ENCODE measurements at regions not wholly inside any gene's neighbourhood (a gene's known extent, or its start where the extent isn't known, plus 50 kb on each side); places are given as distances from the start of the nearest gene placed in this dataset.

GRCh38 chr5:109938453-109938852, 248.7 kb downstream of the MAN2A1 start:
- Histone ChIP-seq H3K9ac (ENCODE audit: low read length) (no peak overlapping the region), H3K79me2 (ENCODE audit: low read length) (no peaks in the 10 kb centered on the region), H3K4me3 (ENCODE audit: low read length) (no peak overlapping the region), H3K4me1 (ENCODE audit: low read length) (no peaks in the 10 kb centered on the region), H2AFZ (ENCODE audit: low read length) (no peak overlapping the region), H4K20me1 (ENCODE audit: insufficient read depth, low read depth, low read length) (no peaks in the 10 kb centered on the region), H3K27me3 (ENCODE audit: low read length) (no peaks in the 10 kb centered on the region), H3K9me2 (replicated peaks; ENCODE audit: insufficient read depth, low read length) (no peaks in the 10 kb centered on the region), H3K9me3 (ENCODE audit: low read length) (0 out of 2 replicates have a peak, but pooled peaks cover 7% of the 10 kb centered on the region), H3K36me3 (ENCODE audit: insufficient read depth, low read length) (no peaks in the 10 kb centered on the region), H3K27ac (ENCODE audit: low read length) (no peak overlapping the region), H3K4me2 (ENCODE audit: low read depth, low read length, poor library complexity, severe bottlenecking) (no peak overlapping the region)
- DNase-seq: no peak

GRCh38 chr5:109939116-109939682, 249.5 kb downstream of the MAN2A1 start:
- no peaks in the 10 kb centered on the region for H3K9me2 ChIP-seq (replicated peaks; ENCODE audit: insufficient read depth, low read length)

GRCh38 chr5:109942646-109943045, 252.9 kb downstream of the MAN2A1 start:
- no peak overlapping the region for H3K27ac ChIP-seq (ENCODE audit: low read length)
- 0 out of 2 replicates have a peak, but pooled peaks cover 7% of the 10 kb centered on the region for H3K9me3 ChIP-seq (ENCODE audit: low read length)
- no peak overlapping the region for H3K4me3 ChIP-seq (ENCODE audit: low read length)
- H3K36me3 ChIP-seq (ENCODE audit: insufficient read depth, low read length): no peaks in the 10 kb centered on the region
- no peak overlapping the region for H2AFZ ChIP-seq (ENCODE audit: low read length)
- H3K79me2 ChIP-seq (ENCODE audit: low read length): no peaks in the 10 kb centered on the region
- H3K9ac ChIP-seq (ENCODE audit: low read length): no peak overlapping the region
- no peaks in the 10 kb centered on the region for H3K4me1 ChIP-seq (ENCODE audit: low read length)
- H3K27me3 ChIP-seq (ENCODE audit: low read length): no peaks in the 10 kb centered on the region
- no peak overlapping the region for H3K4me2 ChIP-seq (ENCODE audit: low read depth, low read length, poor library complexity, severe bottlenecking)
- no peaks in the 10 kb centered on the region for H4K20me1 ChIP-seq (ENCODE audit: insufficient read depth, low read depth, low read length)
- no peaks in the 10 kb centered on the region for H3K9me2 ChIP-seq (replicated peaks; ENCODE audit: insufficient read depth, low read length)
- DNase-seq: no peak

More at GRCh38 chr5:109939116-109939682, 249.5 kb downstream of the MAN2A1 start:
- Histone ChIP-seq H3K4me2 (ENCODE audit: low read depth, low read length, poor library complexity, severe bottlenecking) (no peak overlapping the region), H3K9ac (ENCODE audit: low read length) (no peak overlapping the region), H3K27ac (ENCODE audit: low read length) (no peak overlapping the region), H3K79me2 (ENCODE audit: low read length) (no peaks in the 10 kb centered on the region), H3K4me1 (ENCODE audit: low read length) (no peaks in the 10 kb centered on the region), H2AFZ (ENCODE audit: low read length) (no peak overlapping the region), H3K27me3 (ENCODE audit: low read length) (no peaks in the 10 kb centered on the region), H4K20me1 (ENCODE audit: insufficient read depth, low read depth, low read length) (no peaks in the 10 kb centered on the region), H3K36me3 (ENCODE audit: insufficient read depth, low read length) (no peaks in the 10 kb centered on the region), H3K4me3 (ENCODE audit: low read length) (no peak overlapping the region), H3K9me3 (ENCODE audit: low read length) (0 out of 2 replicates have a peak, but pooled peaks cover 7% of the 10 kb centered on the region)
- DNase-seq: no peak

- no peaks in the 10 kb centered on the region for H3K79me2 ChIP-seq (ENCODE audit: low read length)
- no peaks in the 10 kb centered on the region for H3K27me3 ChIP-seq (ENCODE audit: low read length)
- no peak overlapping the region for H3K4me3 ChIP-seq (ENCODE audit: low read length)
- H3K9me3 ChIP-seq (ENCODE audit: low read length): 0 out of 2 replicates have a peak, but pooled peaks cover 7% of the 10 kb centered on the region
- no peak overlapping the region for H3K4me2 ChIP-seq (ENCODE audit: low read depth, low read length, poor library complexity, severe bottlenecking)
- H3K9ac ChIP-seq (ENCODE audit: low read length): no peak overlapping the region
- no peak overlapping the region for H2AFZ ChIP-seq (ENCODE audit: low read length)
- no peaks in the 10 kb centered on the region for H3K9me2 ChIP-seq (replicated peaks; ENCODE audit: insufficient read depth, low read length)
- no peaks in the 10 kb centered on the region for H3K4me1 ChIP-seq (ENCODE audit: low read length)
- no peaks in the 10 kb centered on the region for H4K20me1 ChIP-seq (ENCODE audit: insufficient read depth, low read depth, low read length)
- H3K27ac ChIP-seq (ENCODE audit: low read length): no peak overlapping the region
- no peak for DNase-seq
- H3K36me3 ChIP-seq (ENCODE audit: insufficient read depth, low read length): no peaks in the 10 kb centered on the region
Observed at GRCh38 chr5:109943701-109944235, 254.0 kb downstream of the MAN2A1 start.

GRCh38 chr5:109944461-109944860, 254.7 kb downstream of the MAN2A1 start:
- Histone ChIP-seq H3K9me3 (ENCODE audit: low read length) (0 out of 2 replicates have a peak, but pooled peaks cover 7% of the 10 kb centered on the region), H2AFZ (ENCODE audit: low read length) (no peak overlapping the region)

DNA sequence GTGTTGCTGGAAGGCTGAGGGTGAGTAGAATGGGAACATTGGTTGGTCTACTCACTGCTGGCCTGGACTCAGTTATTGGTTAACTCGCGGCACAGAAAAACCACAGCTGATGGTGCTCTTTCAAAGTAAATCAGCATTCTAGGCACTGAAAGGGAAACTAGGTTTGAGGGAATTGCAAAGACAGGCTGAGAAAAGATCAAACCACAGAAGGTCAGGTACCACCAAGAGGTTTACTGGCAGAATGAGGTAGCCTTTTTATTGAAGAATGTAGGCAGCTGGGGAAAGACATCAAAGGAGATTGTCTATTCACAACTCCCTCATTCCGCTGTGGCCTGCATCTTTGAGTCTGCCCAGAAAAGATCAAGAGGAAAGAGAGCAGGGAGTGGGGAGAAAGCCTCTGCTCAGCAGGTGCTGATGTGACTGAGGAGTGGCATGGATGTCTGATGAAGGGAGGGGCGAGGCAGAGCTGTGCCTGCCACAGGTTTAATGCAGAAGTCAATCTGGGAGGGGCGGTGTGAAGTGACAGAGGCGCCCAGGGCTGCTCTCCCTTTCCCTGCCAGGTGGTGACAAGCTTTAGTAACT, 255.5 kb downstream of the MAN2A1 start:
- no peak overlapping the region for H3K9ac ChIP-seq (ENCODE audit: low read length)
- 0 out of 2 replicates have a peak, but pooled peaks cover 5% of the 10 kb centered on the region for H3K9me3 ChIP-seq (ENCODE audit: low read length)
- DNase-seq: no peak
- no peaks in the 10 kb centered on the region for H4K20me1 ChIP-seq (ENCODE audit: insufficient read depth, low read depth, low read length)
- no peak overlapping the region for H3K4me2 ChIP-seq (ENCODE audit: low read depth, low read length, poor library complexity, severe bottlenecking)
- no peaks in the 10 kb centered on the region for H3K79me2 ChIP-seq (ENCODE audit: low read length)
- no peaks in the 10 kb centered on the region for H3K9me2 ChIP-seq (replicated peaks; ENCODE audit: insufficient read depth, low read length)
- H3K27me3 ChIP-seq (ENCODE audit: low read length): no peaks in the 10 kb centered on the region
- no peak overlapping the region for H3K27ac ChIP-seq (ENCODE audit: low read length)
- no peak overlapping the region for H2AFZ ChIP-seq (ENCODE audit: low read length)
- H3K4me1 ChIP-seq (ENCODE audit: low read length): no peaks in the 10 kb centered on the region
- no peak overlapping the region for H3K4me3 ChIP-seq (ENCODE audit: low read length)
- no peaks in the 10 kb centered on the region for H3K36me3 ChIP-seq (ENCODE audit: insufficient read depth, low read length)

More at GRCh38 chr5:109944461-109944860, 254.7 kb downstream of the MAN2A1 start:
- H3K27me3 ChIP-seq (ENCODE audit: low read length): no peaks in the 10 kb centered on the region
- DNase-seq: no peak
- H3K27ac ChIP-seq (ENCODE audit: low read length): no peak overlapping the region
- H3K36me3 ChIP-seq (ENCODE audit: insufficient read depth, low read length): no peaks in the 10 kb centered on the region
- no peak overlapping the region for H3K4me3 ChIP-seq (ENCODE audit: low read length)
- no peaks in the 10 kb centered on the region for H4K20me1 ChIP-seq (ENCODE audit: insufficient read depth, low read depth, low read length)
- H3K79me2 ChIP-seq (ENCODE audit: low read length): no peaks in the 10 kb centered on the region
- H3K4me1 ChIP-seq (ENCODE audit: low read length): no peaks in the 10 kb centered on the region
- no peak overlapping the region for H3K4me2 ChIP-seq (ENCODE audit: low read depth, low read length, poor library complexity, severe bottlenecking)
- H3K9ac ChIP-seq (ENCODE audit: low read length): no peak overlapping the region
- no peaks in the 10 kb centered on the region for H3K9me2 ChIP-seq (replicated peaks; ENCODE audit: insufficient read depth, low read length)

DNA sequence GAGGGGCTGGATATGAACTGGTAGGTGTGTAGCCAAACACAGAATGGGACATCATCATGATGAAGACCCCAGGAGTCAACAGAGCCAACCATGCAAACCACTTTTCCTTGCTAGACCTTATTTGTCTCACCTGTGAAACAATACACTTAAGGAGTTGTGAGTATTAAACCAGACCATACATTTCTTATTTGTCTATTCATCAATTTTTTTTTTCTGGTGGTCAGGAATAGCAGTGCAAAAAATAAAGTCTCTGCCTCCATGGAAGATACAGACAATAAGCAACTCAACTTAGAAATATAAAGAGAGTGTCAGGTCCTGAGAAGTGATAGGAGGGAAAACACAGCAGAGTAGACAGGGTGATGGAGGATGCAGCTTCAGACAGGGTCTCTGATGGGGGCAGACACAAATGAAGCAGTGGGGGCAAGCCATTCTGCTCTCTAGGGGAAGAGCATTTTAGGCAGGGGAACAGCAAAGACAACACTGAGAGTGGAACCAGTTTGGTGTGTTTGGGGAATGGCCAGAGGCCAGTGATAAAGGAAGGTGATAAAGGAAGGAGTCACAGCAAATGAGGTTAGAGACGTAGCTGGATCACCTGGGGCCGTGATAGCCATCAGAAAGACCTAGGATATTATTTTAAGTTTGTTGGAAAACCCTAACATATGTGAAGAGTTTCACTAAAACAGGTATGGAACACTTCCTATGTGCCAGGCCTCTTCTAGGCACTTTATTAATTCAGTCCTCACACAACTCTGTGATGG, 256.2 kb downstream of the MAN2A1 start:
- H2AFZ ChIP-seq (ENCODE audit: low read length): no peak overlapping the region
- H3K9ac ChIP-seq (ENCODE audit: low read length): no peak overlapping the region
- no peaks in the 10 kb centered on the region for H3K4me1 ChIP-seq (ENCODE audit: low read length)
- no peaks in the 10 kb centered on the region for H3K79me2 ChIP-seq (ENCODE audit: low read length)
- no peak overlapping the region for H3K4me3 ChIP-seq (ENCODE audit: low read length)
- no peaks in the 10 kb centered on the region for H4K20me1 ChIP-seq (ENCODE audit: insufficient read depth, low read depth, low read length)
- no peak overlapping the region for H3K4me2 ChIP-seq (ENCODE audit: low read depth, low read length, poor library complexity, severe bottlenecking)
- H3K9me3 ChIP-seq (ENCODE audit: low read length): no peaks in the 10 kb centered on the region
- DNase-seq: no peak
- no peaks in the 10 kb centered on the region for H3K9me2 ChIP-seq (replicated peaks; ENCODE audit: insufficient read depth, low read length)
- H3K27me3 ChIP-seq (ENCODE audit: low read length): no peaks in the 10 kb centered on the region
- no peaks in the 10 kb centered on the region for H3K36me3 ChIP-seq (ENCODE audit: insufficient read depth, low read length)
- no peak overlapping the region for H3K27ac ChIP-seq (ENCODE audit: low read length)

DNA sequence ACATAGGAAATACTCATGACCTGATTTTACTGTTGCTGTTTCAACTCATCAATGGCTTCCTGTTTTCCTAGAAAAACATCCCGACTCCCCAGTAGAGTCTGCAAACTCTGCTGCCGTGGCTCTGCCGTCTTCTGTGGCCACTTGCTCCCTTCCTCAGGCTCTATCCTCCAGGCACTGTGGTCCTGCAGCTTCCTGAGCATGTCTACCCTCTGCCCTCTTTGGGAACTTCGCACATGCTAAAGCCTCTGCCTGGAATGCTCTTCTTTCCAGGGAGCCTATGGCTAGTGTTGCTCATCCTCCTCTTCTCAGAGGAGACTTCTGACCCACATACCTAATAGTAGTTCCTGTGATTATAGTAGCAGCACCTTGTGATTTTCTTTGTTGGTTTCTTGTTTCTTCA, 256.9 kb downstream of the MAN2A1 start:
- Histone ChIP-seq H3K4me3 (ENCODE audit: low read length) (no peak overlapping the region), H3K79me2 (ENCODE audit: low read length) (no peaks in the 10 kb centered on the region), H3K36me3 (ENCODE audit: insufficient read depth, low read length) (no peaks in the 10 kb centered on the region), H3K27ac (ENCODE audit: low read length) (no peak overlapping the region), H3K27me3 (ENCODE audit: low read length) (no peaks in the 10 kb centered on the region), H3K9me3 (ENCODE audit: low read length) (no peaks in the 10 kb centered on the region), H3K4me1 (ENCODE audit: low read length) (no peaks in the 10 kb centered on the region), H2AFZ (ENCODE audit: low read length) (no peak overlapping the region), H4K20me1 (ENCODE audit: insufficient read depth, low read depth, low read length) (no peaks in the 10 kb centered on the region), H3K4me2 (ENCODE audit: low read depth, low read length, poor library complexity, severe bottlenecking) (no peak overlapping the region), H3K9ac (ENCODE audit: low read length) (no peak overlapping the region), H3K9me2 (replicated peaks; ENCODE audit: insufficient read depth, low read length) (no peaks in the 10 kb centered on the region)
- no peak for DNase-seq

Data from Karpas-422 (cell line).